ENCODE measurements at regions not wholly inside any gene's neighbourhood (a gene's known extent, or its start where the extent isn't known, plus 50 kb on each side); places are given as distances from the start of the nearest gene placed in this dataset.

DNA sequence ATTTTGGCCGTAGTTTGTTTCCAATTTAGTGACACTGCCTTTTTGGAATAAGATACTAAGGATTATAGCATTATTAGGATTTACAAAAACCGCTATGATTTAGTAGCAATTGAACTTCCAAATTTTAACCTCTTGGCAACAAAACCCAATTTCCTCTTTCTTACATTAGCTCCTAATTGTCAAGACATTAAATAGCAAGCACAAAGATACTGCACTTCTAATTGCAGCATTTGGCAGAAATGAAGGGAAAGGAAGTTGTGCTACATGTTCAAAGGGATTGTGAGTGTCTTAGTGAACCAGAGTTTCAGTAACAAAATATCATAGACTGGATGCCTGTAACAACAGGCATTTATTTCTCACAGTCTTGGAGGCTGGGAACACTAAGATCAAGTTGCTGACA, 99.9 kb downstream of the NUF2 start:
- no peak overlapping the region for H3K27ac ChIP-seq

DNA sequence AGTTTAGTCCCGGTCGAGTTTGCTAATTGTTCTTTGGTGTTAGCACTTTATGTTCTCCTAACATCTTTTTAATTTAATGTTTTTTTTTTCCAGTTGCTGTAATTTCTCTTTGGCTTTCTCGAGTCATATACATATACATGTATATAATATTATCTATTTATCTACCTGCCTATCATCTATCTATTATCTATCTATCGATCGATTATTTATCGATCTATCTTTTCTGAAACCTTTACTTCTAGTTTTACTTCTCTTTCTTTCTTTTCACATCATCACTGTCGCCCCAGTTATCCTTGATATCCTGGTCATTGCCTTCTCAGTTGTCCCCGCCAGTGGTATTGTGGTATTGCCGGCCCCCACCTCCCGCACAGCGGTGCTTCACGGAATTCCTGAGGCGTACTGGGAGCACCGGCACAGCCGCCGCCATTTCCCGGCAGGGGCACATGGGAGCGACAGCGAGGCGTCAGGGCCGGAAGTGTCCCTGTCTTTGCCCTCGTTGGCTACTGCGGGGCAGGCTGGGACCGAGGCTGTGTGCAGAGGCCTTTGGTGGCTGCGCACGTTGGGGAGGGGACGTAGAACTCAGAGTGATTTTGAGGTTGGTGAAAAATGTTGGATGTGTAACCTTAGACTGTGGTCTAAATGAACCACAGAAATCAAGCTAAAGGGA, 101.1 kb downstream of the NUF2 start:
- Histone ChIP-seq H3K27me3 (replicated peaks) (no peaks in the 10 kb centered on the region), H3K27ac (no peak overlapping the region), H3K36me3 (replicated peaks) (no peaks in the 10 kb centered on the region), H3K4me3 (ENCODE audit: low read depth, low read length) (no peak overlapping the region)
- TF ChIP-seq, protein P1, sequence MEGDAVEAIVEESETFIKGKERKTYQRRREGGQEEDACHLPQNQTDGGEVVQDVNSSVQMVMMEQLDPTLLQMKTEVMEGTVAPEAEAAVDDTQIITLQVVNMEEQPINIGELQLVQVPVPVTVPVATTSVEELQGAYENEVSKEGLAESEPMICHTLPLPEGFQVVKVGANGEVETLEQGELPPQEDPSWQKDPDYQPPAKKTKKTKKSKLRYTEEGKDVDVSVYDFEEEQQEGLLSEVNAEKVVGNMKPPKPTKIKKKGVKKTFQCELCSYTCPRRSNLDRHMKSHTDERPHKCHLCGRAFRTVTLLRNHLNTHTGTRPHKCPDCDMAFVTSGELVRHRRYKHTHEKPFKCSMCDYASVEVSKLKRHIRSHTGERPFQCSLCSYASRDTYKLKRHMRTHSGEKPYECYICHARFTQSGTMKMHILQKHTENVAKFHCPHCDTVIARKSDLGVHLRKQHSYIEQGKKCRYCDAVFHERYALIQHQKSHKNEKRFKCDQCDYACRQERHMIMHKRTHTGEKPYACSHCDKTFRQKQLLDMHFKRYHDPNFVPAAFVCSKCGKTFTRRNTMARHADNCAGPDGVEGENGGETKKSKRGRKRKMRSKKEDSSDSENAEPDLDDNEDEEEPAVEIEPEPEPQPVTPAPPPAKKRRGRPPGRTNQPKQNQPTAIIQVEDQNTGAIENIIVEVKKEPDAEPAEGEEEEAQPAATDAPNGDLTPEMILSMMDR (IDR thresholded peaks at IDR 0.05; ENCODE audit: low read depth, low read length, missing control alignments) = no peak
- no peak for DNase-seq
- in situ Hi-C loops (cut with HindIII; ENCODE audit: low pct_ligation_motif_present, low sequenced_read_pairs) = no loop called here

More for the DNA sequence above, 99.9 kb downstream of the NUF2 start:
- Histone ChIP-seq H3K36me3 (replicated peaks) (no peaks in the 10 kb centered on the region), H3K27me3 (replicated peaks) (no peaks in the 10 kb centered on the region), H3K4me3 (ENCODE audit: low read depth, low read length) (no peak overlapping the region)
- no peak for DNase-seq
- TF ChIP-seq, protein P1 (IDR thresholded peaks at IDR 0.05; ENCODE audit: low read depth, low read length, missing control alignments) = no peak
- in situ Hi-C loops (cut with HindIII; ENCODE audit: low pct_ligation_motif_present, low sequenced_read_pairs) = no loop called here

DNA sequence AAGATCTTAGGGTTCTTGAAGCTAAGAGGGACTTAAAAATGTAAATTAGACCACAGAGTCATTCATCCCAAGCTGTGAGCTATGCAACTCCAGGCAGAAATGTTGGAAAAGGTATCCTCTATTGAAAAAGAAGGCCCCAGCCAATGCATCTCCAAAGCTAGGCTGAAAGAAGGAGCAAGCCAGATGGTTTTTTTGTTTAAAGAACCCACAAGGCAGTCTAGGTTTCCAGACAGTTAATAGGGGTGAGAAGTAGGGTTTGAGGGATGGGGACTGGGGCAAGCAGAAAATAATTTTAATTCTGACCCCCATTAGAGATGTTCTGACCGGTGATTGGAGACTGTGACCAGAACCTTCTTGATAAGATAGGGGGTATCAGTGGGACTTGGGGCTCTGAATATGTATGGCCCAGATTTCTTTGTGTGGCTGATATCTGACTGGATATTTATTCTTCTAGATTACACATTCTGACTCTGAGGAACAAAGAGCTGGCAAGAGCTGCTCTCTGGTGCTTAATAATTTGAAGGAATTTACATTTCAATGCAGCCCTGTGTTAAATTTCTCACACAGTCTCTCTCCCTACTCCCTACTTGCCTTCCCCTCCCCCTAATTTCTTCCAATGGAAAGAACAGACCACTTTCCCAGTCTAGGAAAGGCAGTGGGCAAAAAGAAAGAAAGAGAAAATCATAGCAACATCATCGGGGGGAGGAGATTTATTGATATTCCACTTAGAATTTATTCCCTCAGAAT, 104.9 kb downstream of the NUF2 start:
- in situ Hi-C loops (cut with HindIII; ENCODE audit: low pct_ligation_motif_present, low sequenced_read_pairs) = no loop called here
- Histone ChIP-seq H3K27ac (no peak overlapping the region), H3K4me3 (ENCODE audit: low read depth, low read length) (no peak overlapping the region), H3K36me3 (replicated peaks) (no peaks in the 10 kb centered on the region), H3K27me3 (replicated peaks) (no peaks in the 10 kb centered on the region)
- TF ChIP-seq, protein P1 (IDR thresholded peaks at IDR 0.05; ENCODE audit: low read depth, low read length, missing control alignments) = no peak
- no peak for DNase-seq

DNA sequence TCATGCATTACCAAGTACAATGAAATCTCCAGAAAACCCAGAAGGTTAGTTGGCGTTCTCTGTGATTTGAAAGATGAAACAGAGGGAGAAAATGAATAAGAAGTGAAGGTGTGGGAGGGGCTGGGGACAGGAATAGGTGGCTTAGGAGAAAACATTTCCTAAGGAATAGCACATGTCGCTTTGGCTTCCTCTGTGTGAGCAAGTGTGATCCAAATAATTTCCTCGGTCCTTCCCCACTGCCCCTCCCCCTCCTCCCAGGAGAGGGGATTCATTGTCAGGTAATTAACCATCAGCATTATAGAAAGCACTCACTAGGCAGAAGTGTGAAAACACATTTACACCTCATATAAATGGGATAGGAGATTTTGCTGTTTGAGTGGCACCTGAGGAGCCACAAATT, 105.5 kb downstream of the NUF2 start:
- in situ Hi-C loops (cut with HindIII; ENCODE audit: low pct_ligation_motif_present, low sequenced_read_pairs) = no loop called here
- TF ChIP-seq, protein P1 (IDR thresholded peaks at IDR 0.05; ENCODE audit: low read depth, low read length, missing control alignments) = no peak

DNA sequence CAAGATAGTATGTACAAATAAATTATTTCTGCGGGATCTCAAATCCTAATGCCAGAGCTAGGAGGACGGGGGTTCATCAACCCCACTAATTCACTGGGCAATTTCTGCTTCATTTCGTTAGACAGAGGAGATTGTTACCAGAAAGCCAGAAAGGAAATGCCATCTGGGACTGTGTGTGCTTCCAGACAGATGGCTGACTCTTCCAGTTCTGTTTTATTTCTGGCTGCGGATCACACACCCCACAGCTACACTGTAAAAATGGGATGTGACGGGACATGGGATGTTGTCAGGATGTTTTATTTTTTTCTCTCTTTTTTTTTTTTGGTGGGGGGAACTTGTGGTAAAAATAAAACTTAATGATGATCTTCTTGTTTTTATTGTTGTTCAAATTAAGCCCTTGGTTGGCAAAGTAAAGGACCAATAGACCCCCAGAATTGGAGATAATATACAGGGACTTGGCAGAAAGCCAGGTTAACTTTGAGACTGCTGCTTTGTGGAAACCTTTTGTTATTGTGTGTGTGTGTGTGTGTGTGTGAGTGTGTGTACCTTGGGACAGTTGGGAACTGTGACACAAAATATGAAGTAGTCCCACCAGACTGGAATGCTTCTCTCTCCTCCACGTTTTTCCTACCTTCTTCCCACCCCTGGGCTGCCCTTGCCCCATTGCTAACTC, 114.5 kb downstream of the NUF2 start:
- no peaks in the 10 kb centered on the region for H3K27me3 ChIP-seq (replicated peaks)
- H3K4me3 ChIP-seq (ENCODE audit: low read depth, low read length) = no peak overlapping the region
- DNase-seq = no peak
- H3K27ac ChIP-seq = no peak overlapping the region
- H3K36me3 ChIP-seq (replicated peaks) = no peaks in the 10 kb centered on the region
- in situ Hi-C loops (cut with HindIII; ENCODE audit: low pct_ligation_motif_present, low sequenced_read_pairs) = no loop called here
- TF ChIP-seq, protein P1 (IDR thresholded peaks at IDR 0.05; ENCODE audit: low read depth, low read length, missing control alignments) = no peak

More for the DNA sequence above, 105.5 kb downstream of the NUF2 start:
- DNase-seq = no peak
- H3K27me3 ChIP-seq (replicated peaks) = no peaks in the 10 kb centered on the region
- H3K36me3 ChIP-seq (replicated peaks) = no peaks in the 10 kb centered on the region
- H3K4me3 ChIP-seq (ENCODE audit: low read depth, low read length) = no peak overlapping the region
- H3K27ac ChIP-seq = no peak overlapping the region
